Adrenal gland (tissue), 9 donors: ENCODE measurements at regions not wholly inside any gene's neighbourhood (a gene's known extent, or its start where the extent isn't known, plus 50 kb on each side); places are given as distances from the start of the nearest gene placed in this dataset.

Experiments used
- DNase-seq, 7 donors: peaks; one replicate each; pipeline ENCODE4 v3.0.0-alpha.2; 2019 to 2020
- H3K27ac ChIP-seq, 5 donors: fragments of 200-600 bp; sonication (generic) in 4 of 5; 1 replicate in 3 of 5; 2 replicates in 2 of 5; pipeline versions ENCODE4 v1.5.1 to v1.8.0; 2016 to 2020; ENCODE audit warnings: mild to moderate bottlenecking in 1 of 5
- H3K27me3 ChIP-seq: fragments of 200-600 bp; 2 replicates; pipeline ENCODE4 v1.8.0; 2021
- H3K36me3 ChIP-seq, 2 donors: fragments of 200-600 bp; replicated peaks in 1 of 2; 1 replicate in 1 of 2; 2 replicates in 1 of 2; pipeline versions ENCODE4 v1.5.1 to v1.8.0; 2018 to 2022
- H3K4me1 ChIP-seq, 2 donors: fragments of 200-600 bp; replicated peaks in 1 of 2; 1 replicate in 1 of 2; 2 replicates in 1 of 2; pipeline versions ENCODE4 v1.5.1 to v1.8.0; 2018 to 2021
- H3K4me3 ChIP-seq, 4 donors: fragments of 200-600 bp; sonication (generic) in 3 of 4; one replicate each; pipeline ENCODE4 v1.5.1; 2016 to 2018
- H3K9me3 ChIP-seq, 3 donors: fragments of 200-600 bp; sonication (generic) in 1 of 3; replicated peaks in 1 of 3; 1 replicate in 2 of 3; 2 replicates in 1 of 3; pipeline versions ENCODE4 v1.5.1 to v1.8.0; 2016 to 2021
- CTCF ChIP-seq, 6 experiments: fragments of 450-650 bp in 4 of 6; fragments of 200-600 bp in 2 of 6; sonication (generic) in 1 of 6; IDR thresholded peaks; 1 replicate in 5 of 6; 2 replicates in 1 of 6; pipeline versions ENCODE4 v1.5.1 to v1.8.0; 2016 to 2021; ENCODE audit warnings: antibody characterized with exemption in 6 of 6, mild to moderate bottlenecking in 2 of 6, moderate library complexity in 1 of 6
- POLR2A ChIP-seq, 2 donors: fragments of 450-650 bp; IDR thresholded peaks; one replicate each; pipeline ENCODE4 v1.6.1; 2017; ENCODE audit warnings: antibody characterized with exemption in 2 of 2, mild to moderate bottlenecking in 2 of 2, moderate library complexity in 1 of 2
- WGBS, 4 donors: extraction: QIAGEN DNeasy Blood & Tissue Kit in 2 of 4; methylation state at CpG; one replicate each; pipeline versions ENCODE4 v1.1.5 to v1.1.7; 2013 to 2017; 5-methylcytosine and 5-hydroxymethylcytosine counted together
- intact Hi-C, 2 donors: fragments of 100-400 bp; cut with DNase I; formaldehyde crosslinking; loops; one replicate each; pipeline versions ENCODE4 v1.14.1 to v1.15.0; 2022 to 2023
- donor health status: healthy with polysubstance abuse.
- donor health status: Bipolar disorder and iron deficiency.
- donor health status: DM: yes; HTN: yes; CAD: no.
- donor health status: DM: no; HTN: no; CAD: no.
- donor health status: DM: no; HTN: no; CAD: no.

- Histone ChIP-seq H3K36me3 (no peaks in the 10 kb centered on the region), H3K9me3 (no peaks in the 10 kb centered on the region), H3K27ac (peak overlapping the region in 1 of 5 donors; percentile 55), H3K4me1 (no peaks in the 10 kb centered on the region), H3K4me3 (no peak overlapping the region), H3K27me3 (peaks cover 6% of the 10 kb centered on the region)
- DNase-seq = no peak
- intact Hi-C loops = no loop called here
- WGBS, 4 donors = 78 to 94% (median 83%) methylated on average over 1 to 6 of the region's 6 CpGs
- TF ChIP-seq POLR2A (IDR thresholded peaks at IDR 0.05) (no peak), CTCF (IDR thresholded peaks at IDR 0.05) (no peak)
Measured at GRCh38 chrX:39675162-39675553, 422.6 kb downstream of the BCOR start.

GRCh38 chrX:39675619-39676018, 422.1 kb downstream of the BCOR start:
- TF ChIP-seq CTCF (IDR thresholded peaks at IDR 0.05) (no peak), POLR2A (IDR thresholded peaks at IDR 0.05) (no peak)
- peak in 6 of 7 donors; percentile 38 to 71 (median 47) for DNase-seq

GRCh38 chrX:39676434-39676833, 421.3 kb downstream of the BCOR start:
- Histone ChIP-seq H3K9me3 (no peaks in the 10 kb centered on the region), H3K4me3 (no peak overlapping the region), H3K27me3 (peaks cover 6% of the 10 kb centered on the region), H3K27ac (no peak overlapping the region), H3K36me3 (no peaks in the 10 kb centered on the region), H3K4me1 (no peaks in the 10 kb centered on the region)
- WGBS, 4 donors = 75 to 93% (median 81%) methylated on average over 3 of the region's 3 CpGs
- no peak for DNase-seq
- no peak for TF ChIP-seq CTCF (IDR thresholded peaks at IDR 0.05)
- TF ChIP-seq POLR2A (IDR thresholded peaks at IDR 0.05) = no peak
- intact Hi-C loops = no loop called here

More at GRCh38 chrX:39675619-39676018, 422.1 kb downstream of the BCOR start:
- Histone ChIP-seq H3K36me3 (no peaks in the 10 kb centered on the region), H3K27me3 (peaks cover 6% of the 10 kb centered on the region), H3K27ac (no peak overlapping the region), H3K9me3 (no peaks in the 10 kb centered on the region), H3K4me1 (no peaks in the 10 kb centered on the region), H3K4me3 (no peak overlapping the region)
- intact Hi-C loops = no loop called here
- WGBS, 4 donors = 54 to 61% (median 57%) methylated on average over 2 of the region's 2 CpGs; no CpG with 5 or more reads in 1 of the 4 donors

GRCh38 chrX:39677585-39677977, 420.2 kb downstream of the BCOR start:
- no peak for DNase-seq
- Histone ChIP-seq H3K27ac (no peak overlapping the region), H3K4me3 (no peak overlapping the region), H3K27me3 (peaks cover 6% of the 10 kb centered on the region), H3K36me3 (no peaks in the 10 kb centered on the region), H3K4me1 (no peaks in the 10 kb centered on the region), H3K9me3 (no peaks in the 10 kb centered on the region)
- 64 to 79% (median 70%) methylated on average over 3 of the region's 3 CpGs for WGBS, 4 donors
- intact Hi-C loops = no loop called here
- TF ChIP-seq CTCF (IDR thresholded peaks at IDR 0.05) = no peak
- TF ChIP-seq POLR2A (IDR thresholded peaks at IDR 0.05) = no peak
